OCI-LY7 (cell line): ENCODE measurements at regions not wholly inside any gene's neighbourhood (a gene's known extent, or its start where the extent isn't known, plus 50 kb on each side); places are given as distances from the start of the nearest gene placed in this dataset.

Experiments
- BruUV-seq: library from RNA; stranded (reverse); fragments of 400-500 nt; replicated peaks from 2 replicates; lab custom pipeline; 2021; lab: Mats Ljungman, UMichigan
- CTCF ChIA-PET: fragments of 300-600 bp; sonication (Branson Sonifier 250); formaldehyde crosslinking; loops from one replicate; lab custom pipeline; 2022; ENCODE audit warnings: antibody characterized with exemption; ENCODE audit not compliant: unreplicated experiment; lab: Charles Lee
- POLR2A ChIA-PET: fragments of 300-600 bp; sonication (Branson Sonifier 250); formaldehyde crosslinking; loops from one replicate; lab custom pipeline; 2022; ENCODE audit warnings: antibody characterized with exemption; lab: Charles Lee
- DNase-seq: peaks from one replicate; pipeline ENCODE4 v3.0.0-alpha.2; 2015; ENCODE audit warnings: low spot score
- H2AFZ ChIP-seq: fragments of 200-600 bp; sonication (generic), shearing (Covaris generic); 2 replicates; pipeline ENCODE4 v1.6.1; 2014; ENCODE audit warnings: mild to moderate bottlenecking, antibody characterized with exemption, low read length, moderate library complexity
- H3K27ac ChIP-seq: fragments of 200-600 bp; sonication (generic); 2 replicates; pipeline ENCODE4 v1.5.1; 2014; ENCODE audit warnings: mixed run types, low read depth, mild to moderate bottlenecking, moderate library complexity, low read length, inconsistent platforms; ENCODE audit not compliant: poor library complexity, severe bottlenecking
- H3K36me3 ChIP-seq: fragments of 200-600 bp; sonication (generic); 2 replicates; pipeline ENCODE4 v1.6.1; 2014; ENCODE audit warnings: mild to moderate bottlenecking, antibody characterized with exemption, low read length, moderate library complexity, mixed read lengths; ENCODE audit not compliant: insufficient read depth
- H3K4me1 ChIP-seq: fragments of 200-600 bp; sonication (generic); 2 replicates; pipeline ENCODE4 v1.5.1; 2014; ENCODE audit warnings: mild to moderate bottlenecking, low read length; ENCODE audit not compliant: insufficient read depth, poor library complexity, severe bottlenecking
- H3K4me2 ChIP-seq: fragments of 200-600 bp; sonication (generic); 2 replicates; pipeline ENCODE4 v1.6.1; 2014; ENCODE audit warnings: mild to moderate bottlenecking, low read length
- H3K4me3 ChIP-seq: fragments of 200-600 bp; sonication (generic); 2 replicates; pipeline ENCODE4 v1.5.1; 2014; ENCODE audit warnings: mild to moderate bottlenecking, low read depth, low read length; ENCODE audit not compliant: poor library complexity, severe bottlenecking
- H3K79me2 ChIP-seq: fragments of 200-600 bp; sonication (generic); 2 replicates; pipeline ENCODE4 v1.6.1; 2016; ENCODE audit warnings: low read depth, mild to moderate bottlenecking, low read length, moderate library complexity, mixed read lengths; ENCODE audit not compliant: insufficient read depth
- H3K9me2 ChIP-seq: fragments of 200-600 bp; sonication (generic); 2 replicates; pipeline ENCODE4 v1.6.1; 2016; ENCODE audit warnings: mild to moderate bottlenecking, low read length, mixed read lengths; ENCODE audit not compliant: insufficient read depth
- H3K9me3 ChIP-seq: fragments of 200-600 bp; sonication (generic); 2 replicates; pipeline ENCODE4 v1.6.1; 2014; ENCODE audit warnings: mild to moderate bottlenecking, mixed run types, low read length, mixed read lengths
- H4K20me1 ChIP-seq: fragments of 200-600 bp; sonication (generic); 2 replicates; pipeline ENCODE4 v1.6.1; 2014; ENCODE audit warnings: mild to moderate bottlenecking, antibody characterized with exemption, low read length, moderate library complexity, mixed read lengths; ENCODE audit not compliant: insufficient read depth
- CTCF ChIP-seq: fragments of 200-600 bp; sonication (generic); conservative IDR thresholded peaks from 2 replicates; pipeline ENCODE4 v1.5.1; 2014; ENCODE audit warnings: mild to moderate bottlenecking, antibody characterized with exemption, low read length, moderate library complexity, mixed read lengths
- EZH2phosphoT487 ChIP-seq: fragments of 200-600 bp; sonication (generic); IDR thresholded peaks from 2 replicates; pipeline ENCODE4 v1.6.1; 2018; ENCODE audit warnings: low read depth, borderline replicate concordance, mild to moderate bottlenecking, mixed run types, antibody characterized with exemption, low read length, moderate library complexity, mixed read lengths
- intact Hi-C: fragments of 100-400 bp; cut with micrococcal nuclease; formaldehyde crosslinking; loops from one replicate; pipeline ENCODE4 v1.10.0; 2022; ENCODE audit not compliant: unreplicated experiment

- no peak overlapping the region for H2AFZ ChIP-seq
- no peak overlapping the region for H3K4me3 ChIP-seq
- H4K20me1 ChIP-seq, result no peaks in the 10 kb centered on the region
- no TSS peak for BruUV-seq
- intact Hi-C loops, result no loop called here
- no peak overlapping the region for H3K4me2 ChIP-seq
- TF ChIP-seq CTCF, result no peak
- no peak for TF ChIP-seq EZH2phosphoT487
- ChIA-PET CTCF (no interaction called here), POLR2A (no interaction called here)
- no peaks in the 10 kb centered on the region for H3K36me3 ChIP-seq
- H3K9me3 ChIP-seq, result no peaks in the 10 kb centered on the region
- H3K9me2 ChIP-seq, result no peaks in the 10 kb centered on the region
- DNase-seq, result no peak
- no peaks in the 10 kb centered on the region for H3K79me2 ChIP-seq
- no peaks in the 10 kb centered on the region for H3K4me1 ChIP-seq
- H3K27ac ChIP-seq, result no peak overlapping the region
Observed at GRCh38 chr6:140403020-140403419, 1028.6 kb upstream of the CITED2 start.

- intact Hi-C loops, result no loop called here
Observed at GRCh38 chr6:140401761-140402160, 1027.3 kb upstream of the CITED2 start.

GRCh38 chr6:140398076-140398475 lies 1023.6 kb upstream of the CITED2 start:
- CTCF ChIA-PET, result no interaction called here
- BruUV-seq, result no TSS peak

More at GRCh38 chr6:140401761-140402160, 1027.3 kb upstream of the CITED2 start:
- H3K4me3 ChIP-seq, result no peak overlapping the region
- no peaks in the 10 kb centered on the region for H3K79me2 ChIP-seq
- H3K36me3 ChIP-seq, result no peaks in the 10 kb centered on the region
- DNase-seq, result no peak
- BruUV-seq, result no TSS peak
- H3K4me2 ChIP-seq, result no peak overlapping the region
- CTCF ChIA-PET, result no interaction called here
- H3K9me2 ChIP-seq, result no peaks in the 10 kb centered on the region
- no peaks in the 10 kb centered on the region for H3K4me1 ChIP-seq
- POLR2A ChIA-PET, result no interaction called here
- no peak overlapping the region for H2AFZ ChIP-seq
- no peaks in the 10 kb centered on the region for H4K20me1 ChIP-seq
- no peak for TF ChIP-seq CTCF
- no peak for TF ChIP-seq EZH2phosphoT487
- no peaks in the 10 kb centered on the region for H3K9me3 ChIP-seq
- H3K27ac ChIP-seq, result no peak overlapping the region

More at GRCh38 chr6:140398076-140398475, 1023.6 kb upstream of the CITED2 start:
- intact Hi-C loops, result no loop called here
- H3K9me2 ChIP-seq, result no peaks in the 10 kb centered on the region
- H3K4me2 ChIP-seq, result no peak overlapping the region
- H3K9me3 ChIP-seq, result no peaks in the 10 kb centered on the region
- no peak for TF ChIP-seq CTCF
- TF ChIP-seq EZH2phosphoT487, result no peak
- H2AFZ ChIP-seq, result no peak overlapping the region
- no peak overlapping the region for H3K27ac ChIP-seq
- no peaks in the 10 kb centered on the region for H3K4me1 ChIP-seq
- POLR2A ChIA-PET, result no interaction called here
- H3K79me2 ChIP-seq, result no peaks in the 10 kb centered on the region
- H3K4me3 ChIP-seq, result no peak overlapping the region
- DNase-seq, result no peak
- H4K20me1 ChIP-seq, result no peaks in the 10 kb centered on the region
- no peaks in the 10 kb centered on the region for H3K36me3 ChIP-seq
